NAMALWA (cell line): ENCODE measurements at regions not wholly inside any gene's neighbourhood (a gene's known extent, or its start where the extent isn't known, plus 50 kb on each side); places are given as distances from the start of the nearest gene placed in this dataset.

ENCODE experiments used
- DNase-seq: peaks from one replicate; pipeline ENCODE4 v3.0.0-alpha.2; 2015; ENCODE audit warnings: low spot score

DNA sequence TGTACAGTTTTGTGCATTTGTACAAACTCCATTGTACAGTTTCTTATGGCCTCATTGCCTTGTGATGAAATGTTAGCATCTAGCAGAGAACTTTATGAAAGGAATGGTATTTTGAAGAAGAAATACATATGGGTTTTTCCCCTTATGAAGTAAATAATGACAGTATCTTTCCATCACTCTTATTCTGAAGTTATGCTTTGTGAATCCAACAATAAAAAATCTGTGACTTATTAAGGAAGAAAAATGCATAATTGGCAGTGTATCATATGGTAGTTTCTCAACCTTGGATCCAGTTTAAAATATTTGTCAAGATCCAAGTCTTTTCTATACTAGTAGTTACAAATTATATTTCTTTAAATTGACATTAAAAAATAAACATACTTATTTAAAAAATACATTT is 859.1 kb upstream of the FLRT2 start:
- no peak for DNase-seq

DNA sequence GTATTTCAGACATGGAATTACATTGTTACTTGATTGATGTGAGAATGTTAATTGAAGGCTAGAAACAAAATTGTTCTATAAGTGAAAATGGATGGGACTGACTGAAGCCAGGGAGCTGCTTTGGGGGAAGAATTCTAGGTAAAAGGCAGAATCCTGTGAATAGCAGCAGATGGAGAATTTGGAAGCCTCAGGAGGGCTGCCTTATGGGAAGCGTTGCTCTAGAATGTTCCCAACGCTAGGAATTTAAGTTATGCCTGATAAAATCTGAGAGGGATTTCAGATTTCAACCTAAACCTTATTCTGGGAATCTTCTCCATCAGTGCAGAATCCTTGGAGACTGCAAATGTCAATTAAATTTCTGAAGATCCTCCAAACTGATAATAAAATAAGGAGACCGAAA is 858.2 kb upstream of the FLRT2 start:
- DNase-seq: no peak

- no peak for DNase-seq
These were observed 855.3 kb upstream of the FLRT2 start for GRCh38 chr14:84674636-84675035.

DNA sequence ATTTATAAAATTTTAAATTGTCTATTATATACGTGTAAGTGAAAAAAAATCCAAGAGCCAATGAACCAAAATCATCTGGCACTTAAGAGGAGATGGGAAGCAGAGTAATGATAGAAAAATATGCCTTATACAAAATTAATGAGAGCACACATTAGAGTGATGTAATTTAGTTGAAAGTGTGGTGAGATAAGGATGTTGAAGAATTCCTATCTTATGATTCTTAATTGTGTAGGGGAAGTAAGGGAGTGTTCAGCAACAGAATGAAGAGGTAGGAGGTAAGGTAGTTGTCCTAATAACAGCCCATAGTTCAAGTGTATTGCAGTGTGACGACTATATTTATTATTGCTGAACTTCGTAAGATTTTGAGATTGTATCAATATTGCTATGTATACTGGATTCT is 843.4 kb upstream of the FLRT2 start:
- no peak for DNase-seq

DNA sequence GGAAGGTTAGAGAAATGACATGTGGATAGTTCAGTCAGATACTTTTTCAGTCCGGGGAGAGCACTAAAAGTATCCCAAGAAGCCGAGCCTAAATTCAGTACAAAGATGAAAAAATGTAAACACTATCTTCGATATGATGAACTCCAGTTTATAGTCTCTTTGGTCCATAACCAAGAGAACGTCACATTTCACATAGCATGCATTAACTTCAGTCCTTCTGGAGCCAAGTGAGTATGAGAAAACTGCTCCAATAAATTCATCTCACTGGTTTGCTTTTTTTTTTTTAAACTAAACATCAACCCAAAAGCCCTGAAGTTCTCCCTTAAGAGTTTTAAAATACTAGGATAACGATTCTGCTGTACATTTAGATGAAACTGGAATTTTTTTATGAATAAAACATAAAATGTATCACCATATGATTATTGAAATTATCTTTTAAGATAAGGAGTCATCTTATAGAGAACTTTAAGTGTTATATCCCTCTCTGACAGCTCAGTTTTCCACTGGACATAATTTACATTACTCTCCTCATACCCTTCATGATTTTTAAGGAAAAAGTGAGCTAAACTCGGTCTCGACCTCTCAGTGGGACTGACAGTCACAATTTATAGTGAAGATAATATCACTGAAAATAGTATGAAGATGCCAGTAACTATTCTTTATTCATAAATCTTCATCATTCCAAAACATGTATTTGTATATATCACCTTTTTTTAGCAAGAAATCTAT is 841.5 kb upstream of the FLRT2 start:
- DNase-seq: no peak

DNA sequence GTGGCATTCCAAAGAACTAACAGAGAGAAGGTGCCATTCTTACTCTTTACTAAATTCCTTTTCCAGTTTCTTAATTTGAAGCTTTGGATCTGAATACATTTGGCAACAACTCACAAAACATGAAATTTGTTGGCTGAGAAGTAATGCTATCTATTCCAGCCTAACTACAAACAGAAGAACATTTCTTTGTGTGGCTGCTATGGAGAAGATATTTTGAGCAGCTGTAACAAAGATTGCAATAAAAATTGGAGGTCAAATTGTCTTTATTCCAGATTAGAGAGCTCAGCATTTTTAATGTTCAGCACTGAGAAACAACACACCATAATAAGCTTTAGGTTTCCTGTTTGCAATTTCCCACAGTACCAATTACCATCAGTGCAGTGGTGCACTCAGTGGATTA is 835.8 kb upstream of the FLRT2 start:
- no peak for DNase-seq

DNA sequence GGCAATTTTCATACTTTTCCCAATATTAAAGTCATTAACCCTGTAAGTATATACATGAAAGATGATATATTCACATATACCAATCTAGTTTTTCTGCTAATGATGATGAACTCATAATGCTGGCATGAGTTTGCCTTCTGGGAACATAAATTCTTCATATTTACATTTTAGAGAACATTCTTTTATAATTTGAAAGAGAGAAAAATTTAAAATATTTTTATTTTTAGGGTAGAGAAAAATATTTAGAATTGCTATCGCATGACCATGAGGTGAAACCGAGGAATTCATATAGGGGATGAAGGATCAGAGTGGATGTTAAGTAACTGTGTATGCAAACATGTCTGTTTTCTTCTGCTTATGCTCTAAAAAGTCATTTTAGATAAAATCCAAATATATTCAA is 825.3 kb upstream of the FLRT2 start:
- DNase-seq: no peak

DNA sequence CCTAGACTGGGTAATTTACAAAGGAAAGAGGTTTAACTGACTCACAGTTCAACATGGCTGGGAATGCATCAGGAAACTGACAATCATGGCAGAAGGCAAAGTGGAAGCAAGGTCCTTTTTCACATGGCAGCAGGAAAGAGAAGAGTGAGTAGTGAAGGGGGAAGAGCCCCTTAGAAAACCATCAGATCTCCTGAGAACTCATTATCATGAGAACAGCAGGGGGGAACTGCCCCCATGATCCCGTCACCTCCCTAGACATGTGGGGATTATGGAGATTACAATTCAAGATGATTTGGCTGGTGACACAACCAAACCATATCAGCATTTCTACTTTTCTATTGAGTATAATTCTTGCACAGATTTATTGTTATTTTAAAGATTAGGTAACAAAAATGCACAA is 822.1 kb upstream of the FLRT2 start:
- no peak for DNase-seq

DNA sequence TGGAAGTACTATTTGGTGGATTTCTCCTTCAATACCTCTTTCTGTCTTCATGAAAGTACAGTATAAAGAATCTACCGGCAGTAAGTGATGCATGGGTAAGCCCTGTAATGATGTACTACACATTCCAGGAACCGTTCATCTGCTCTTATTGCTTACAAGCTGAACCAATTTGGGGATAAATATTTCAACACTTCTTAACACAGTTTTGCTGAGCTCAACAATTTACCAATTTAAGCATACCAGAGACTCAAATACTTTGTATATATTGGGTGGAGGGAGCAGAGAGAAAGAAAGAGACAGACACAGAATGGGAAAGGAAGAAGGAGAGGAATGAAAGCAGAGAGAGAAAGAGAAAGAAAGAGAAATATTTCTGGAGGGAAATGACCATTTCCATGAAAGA is 821.1 kb upstream of the FLRT2 start:
- no peak for DNase-seq

GRCh38 chr14:84726471-84726870 is 803.5 kb upstream of the FLRT2 start:
- DNase-seq: no peak

GRCh38 chr14:84749191-84749955 is 780.6 kb upstream of the FLRT2 start:
- no peak for DNase-seq

- DNase-seq: no peak
These were observed 779.7 kb upstream of the FLRT2 start for GRCh38 chr14:84750284-84750683.

GRCh38 chr14:84750763-84751554 is 779.0 kb upstream of the FLRT2 start:
- DNase-seq: no peak

GRCh38 chr14:84751745-84752144 is 778.2 kb upstream of the FLRT2 start:
- DNase-seq: no peak

- no peak for DNase-seq
These were observed 769.3 kb upstream of the FLRT2 start for GRCh38 chr14:84760489-84761126.

DNA sequence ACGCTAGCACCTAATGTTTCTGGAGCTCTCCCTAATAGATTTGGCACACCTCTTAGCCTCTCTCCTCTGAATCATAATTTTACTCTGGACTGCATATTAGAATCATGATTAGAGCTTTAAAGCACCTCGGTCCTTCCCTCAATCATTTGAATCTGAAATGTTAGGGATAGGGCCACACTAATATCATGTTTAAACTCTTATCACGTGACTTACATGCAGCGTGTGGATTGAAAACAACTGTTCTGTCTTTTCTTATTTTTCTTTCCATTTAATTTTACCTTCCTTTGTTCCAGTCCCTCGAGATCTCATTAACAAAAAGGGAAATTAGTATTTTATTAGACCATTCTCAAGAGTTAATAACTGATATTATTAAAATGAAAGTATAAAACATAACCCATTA is 762.5 kb upstream of the FLRT2 start:
- DNase-seq: no peak

- no peak for DNase-seq
These were observed 759.9 kb upstream of the FLRT2 start for GRCh38 chr14:84770030-84770429.

- DNase-seq: no peak
These were observed 752.6 kb upstream of the FLRT2 start for GRCh38 chr14:84777356-84777755.

GRCh38 chr14:84782902-84783301 is 747.0 kb upstream of the FLRT2 start:
- no peak for DNase-seq

DNA sequence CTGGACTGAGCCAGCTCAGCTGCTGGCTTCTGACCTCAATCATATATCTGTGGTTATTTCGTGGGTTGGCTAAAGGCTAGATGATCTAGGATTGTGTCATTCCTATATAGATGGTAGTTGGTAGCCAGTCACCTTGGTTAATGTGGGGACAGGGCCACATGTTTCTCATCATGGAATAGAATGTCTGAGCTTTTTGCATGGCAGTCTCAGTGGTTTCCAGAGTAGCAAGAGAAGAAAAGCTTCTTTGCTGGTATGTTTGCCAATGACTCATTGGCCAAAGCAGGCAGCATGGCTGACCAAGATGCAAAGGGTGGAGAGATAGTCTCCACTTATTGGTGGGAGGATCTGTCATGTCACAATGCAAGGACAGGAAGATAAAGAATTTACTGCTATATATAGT is 746.4 kb upstream of the FLRT2 start:
- no peak for DNase-seq

- DNase-seq: no peak
These were observed 743.9 kb upstream of the FLRT2 start for GRCh38 chr14:84785996-84786395.

DNA sequence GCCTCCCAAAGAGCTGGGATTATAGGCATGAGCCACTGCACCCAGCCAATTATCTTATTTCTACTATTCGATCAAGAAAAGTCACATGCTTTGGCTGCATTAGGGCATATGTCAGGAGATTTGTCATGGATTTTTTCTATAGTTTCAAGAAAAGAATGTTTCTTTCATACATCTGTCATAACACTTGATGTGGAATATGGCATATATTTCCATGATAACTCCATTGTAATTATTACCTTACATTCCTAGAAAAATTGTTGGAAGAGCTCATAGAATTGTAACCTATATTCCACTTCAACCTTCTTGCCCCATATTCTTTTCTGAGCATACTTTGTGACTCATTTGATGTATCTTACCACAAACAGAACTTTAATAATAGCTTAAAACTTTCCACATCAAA is 740.9 kb upstream of the FLRT2 start:
- no peak for DNase-seq
